H9 (cell line): ENCODE measurements at regions not wholly inside any gene's neighbourhood (a gene's known extent, or its start where the extent isn't known, plus 50 kb on each side); places are given as distances from the start of the nearest gene placed in this dataset.

Experiments used
- DNase-seq: peaks from one replicate; pipeline ENCODE4 v3.0.0-alpha.2; 2017
- H2AFZ ChIP-seq: one replicate; pipeline ENCODE4 v1.6.1; 2013; ENCODE audit warnings: mild to moderate bottlenecking, low read length, control low read depth, moderate library complexity
- H2AK5ac ChIP-seq: 2 replicates; pipeline ENCODE4 v1.6.1; 2013; ENCODE audit warnings: low read length, control low read depth, mixed read lengths; ENCODE audit not compliant: insufficient read length
- H2BK120ac ChIP-seq: one replicate; pipeline ENCODE4 v1.6.1; 2013; ENCODE audit warnings: low read depth, mild to moderate bottlenecking, low read length, control low read depth, inconsistent platforms; ENCODE audit not compliant: poor library complexity, severe bottlenecking
- H2BK12ac ChIP-seq: 2 replicates; pipeline ENCODE4 v1.6.1; 2013; ENCODE audit warnings: low read length, control low read depth, mixed read lengths, low read depth; ENCODE audit not compliant: insufficient read length
- H2BK15ac ChIP-seq: 2 replicates; pipeline ENCODE4 v1.6.1; 2013; ENCODE audit warnings: low read depth, low read length, control low read depth
- H2BK20ac ChIP-seq: one replicate; pipeline ENCODE4 v1.6.1; 2013; ENCODE audit warnings: low read depth, mild to moderate bottlenecking, low read length, control low read depth, inconsistent platforms; ENCODE audit not compliant: poor library complexity, severe bottlenecking
- H2BK5ac ChIP-seq: 2 replicates; pipeline ENCODE4 v1.6.1; 2013; ENCODE audit warnings: low read length, control low read depth, mixed read lengths; ENCODE audit not compliant: insufficient read length
- H3K14ac ChIP-seq: 2 replicates; pipeline ENCODE4 v1.6.1; 2013; ENCODE audit warnings: low read length, control low read depth; ENCODE audit not compliant: insufficient read depth
- H3K18ac ChIP-seq: 2 replicates; pipeline ENCODE4 v1.6.1; 2013; ENCODE audit warnings: low read depth, mild to moderate bottlenecking, mixed read lengths, low read length, control low read depth; ENCODE audit not compliant: insufficient read length
- H3K23ac ChIP-seq: 2 replicates; pipeline ENCODE4 v1.6.1; 2013; ENCODE audit warnings: low read length, control low read depth, mixed read lengths, low read depth; ENCODE audit not compliant: insufficient read length
- H3K23me2 ChIP-seq: 2 replicates; pipeline ENCODE4 v1.6.1; 2013; ENCODE audit warnings: low read depth, mild to moderate bottlenecking, mixed read lengths, low read length, control low read depth; ENCODE audit not compliant: insufficient read length, poor library complexity, severe bottlenecking
- H3K27ac ChIP-seq: 2 replicates; pipeline ENCODE4 v1.5.1; 2013; ENCODE audit warnings: low read length, control low read depth, mixed read lengths, low read depth; ENCODE audit not compliant: insufficient read length
- H3K27me3 ChIP-seq: 2 replicates; pipeline ENCODE4 v1.6.1; 2013; ENCODE audit warnings: low read length, control low read depth, inconsistent platforms; ENCODE audit not compliant: insufficient read depth
- H3K4ac ChIP-seq: 2 replicates; pipeline ENCODE4 v1.6.1; 2013; ENCODE audit warnings: low read depth, mild to moderate bottlenecking, control low read depth, inconsistent platforms, low read length, moderate library complexity
- H3K4me1 ChIP-seq: 2 replicates; pipeline ENCODE4 v1.6.1; 2013; ENCODE audit warnings: low read length, control low read depth, inconsistent platforms; ENCODE audit not compliant: insufficient read depth
- H3K4me2 ChIP-seq: 2 replicates; pipeline ENCODE4 v1.6.1; 2013; ENCODE audit warnings: low read length, control low read depth, mixed read lengths; ENCODE audit not compliant: insufficient read length, insufficient read depth
- H3K56ac ChIP-seq: 2 replicates; pipeline ENCODE4 v1.6.1; 2013; ENCODE audit warnings: low read depth, mild to moderate bottlenecking, mixed read lengths, low read length, control low read depth; ENCODE audit not compliant: insufficient read length
- H3K79me1 ChIP-seq: 2 replicates; pipeline ENCODE4 v1.6.1; 2013; ENCODE audit warnings: low read depth, mild to moderate bottlenecking, moderate library complexity, low read length, control low read depth, inconsistent platforms; ENCODE audit not compliant: insufficient read depth, poor library complexity, severe bottlenecking
- H3K79me2 ChIP-seq: 2 replicates; pipeline ENCODE4 v1.6.1; 2013; ENCODE audit warnings: low read length, control low read depth, inconsistent platforms; ENCODE audit not compliant: insufficient read depth
- H3K9ac ChIP-seq: 2 replicates; pipeline ENCODE4 v1.6.1; 2013; ENCODE audit warnings: low read length, control low read depth, mixed read lengths; ENCODE audit not compliant: insufficient read length; ENCODE audit errors: extremely low read depth
- H3K9me3 ChIP-seq: one replicate; pipeline ENCODE4 v1.6.1; 2013; ENCODE audit warnings: low read depth, low read length, inconsistent platforms; ENCODE audit not compliant: control insufficient read depth
- H3T11ph ChIP-seq: one replicate; pipeline ENCODE4 v1.6.1; 2013; ENCODE audit warnings: mild to moderate bottlenecking, low read length, control low read depth, inconsistent platforms
- H4K20me1 ChIP-seq: one replicate; pipeline ENCODE4 v1.6.1; 2013; ENCODE audit not compliant: control insufficient read depth, insufficient read length, insufficient read depth
- H4K5ac ChIP-seq: 2 replicates; pipeline ENCODE4 v1.6.1; 2013; ENCODE audit warnings: low read depth, mild to moderate bottlenecking, mixed read lengths, low read length, control low read depth; ENCODE audit not compliant: insufficient read length
- H4K8ac ChIP-seq: replicated peaks from 2 replicates; pipeline ENCODE4 v1.6.1; 2013; ENCODE audit warnings: low read length, control low read depth, mixed read lengths, low read depth; ENCODE audit not compliant: insufficient read length
- H4K91ac ChIP-seq: 2 replicates; pipeline ENCODE4 v1.6.1; 2013; ENCODE audit warnings: low read depth, mild to moderate bottlenecking, moderate library complexity, mixed read lengths, low read length, control low read depth; ENCODE audit not compliant: insufficient read length
- H3K27ac Mint-ChIP-seq, 3 experiments: 2 replicates in 2 of 3; 3 replicates in 1 of 3; pipeline ENCODE4 v1.8.0; 2020 to 2021; ENCODE audit warnings: mixed read lengths in 3 of 3, mild to moderate bottlenecking in 1 of 3, moderate library complexity in 1 of 3
- H3K27me3 Mint-ChIP-seq: 2 replicates; pipeline ENCODE4 v1.8.0; 2021; ENCODE audit warnings: low read depth, mild to moderate bottlenecking, moderate library complexity, mixed read lengths
- H3K36me3 Mint-ChIP-seq, 3 experiments: 2 replicates in 2 of 3; 3 replicates in 1 of 3; pipeline ENCODE4 v1.8.0; 2020 to 2021; ENCODE audit warnings: low read depth in 3 of 3, mixed read lengths in 3 of 3; ENCODE audit not compliant: insufficient read depth in 1 of 3
- H3K4me1 Mint-ChIP-seq, 2 experiments: 2 replicates each; pipeline ENCODE4 v1.8.0; 2020; ENCODE audit warnings: mixed read lengths in 2 of 2
- H3K4me3 Mint-ChIP-seq, 2 experiments: 2 replicates in 1 of 2; 3 replicates in 1 of 2; pipeline ENCODE4 v1.8.0; 2020 to 2021; ENCODE audit warnings: mild to moderate bottlenecking in 2 of 2, mixed read lengths in 2 of 2, moderate library complexity in 1 of 2
- H3K9me3 Mint-ChIP-seq, 2 experiments: 2 replicates in 1 of 2; 3 replicates in 1 of 2; pipeline ENCODE4 v1.8.0; 2020; ENCODE audit warnings: mild to moderate bottlenecking in 2 of 2, mixed read lengths in 2 of 2, moderate library complexity in 1 of 2
- WGBS: extraction: QIAGEN DNeasy Blood & Tissue Kit; methylation state at CpG from one replicate; pipeline ENCODE4 v1.1.7; 2013; ENCODE audit warnings: missing lambda C conversion rate, low lambda C conversion rate, mixed read lengths; ENCODE audit not compliant: insufficient read length; ENCODE audit errors: extremely low coverage; 5-methylcytosine and 5-hydroxymethylcytosine counted together
- TF ChIP-seq, protein P1 (sequence below): fragments of 200-600 bp; sonication (generic); conservative IDR thresholded peaks from 3 replicates; pipeline ENCODE4 v1.8.0; 2021; ENCODE audit warnings: antibody characterized with exemption, mild to moderate bottlenecking

DNA sequence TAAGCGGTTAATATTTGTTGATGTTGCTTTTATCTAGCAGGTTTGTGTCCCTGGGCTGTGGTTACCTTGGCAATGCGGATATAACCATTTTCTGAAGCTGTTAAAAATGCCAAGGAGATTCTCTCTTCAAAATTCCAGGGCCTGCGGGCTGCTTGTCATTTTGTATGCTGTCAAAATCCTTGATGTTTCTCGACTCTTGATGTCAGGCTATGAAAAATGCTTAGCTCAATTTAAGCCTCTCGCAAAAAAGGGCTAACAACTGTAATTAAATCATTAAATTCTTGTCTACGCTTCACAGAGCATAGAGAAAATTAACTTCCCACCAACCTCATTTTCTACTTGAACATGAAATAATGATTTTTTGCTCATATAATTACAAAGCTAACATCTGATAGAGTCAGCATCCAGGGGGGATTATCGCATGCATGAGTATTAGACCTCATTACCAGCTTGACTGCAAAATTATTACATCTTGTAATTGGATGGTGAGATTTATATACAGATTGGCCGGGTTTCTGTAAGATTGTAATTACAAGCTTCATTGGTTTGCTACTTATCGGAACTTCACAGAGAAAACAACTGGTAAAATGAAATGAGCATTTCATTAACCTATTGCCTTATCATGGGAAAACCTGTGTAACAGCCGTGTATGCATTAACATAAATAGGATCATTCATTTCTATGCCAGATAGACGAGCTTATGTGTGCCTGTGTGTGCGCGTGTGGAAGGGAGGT is 83.1 kb upstream of the IRX1 start:
- no peaks in the 10 kb centered on the region for H4K20me1 ChIP-seq
- peaks cover 5% of the 10 kb centered on the region for H3K9me3 ChIP-seq
- H3K79me1 ChIP-seq: no peaks in the 10 kb centered on the region
- peaks cover 14 to 17% of the 10 kb centered on the region in 2 experiments for H3K9me3 Mint-ChIP-seq
- no peak overlapping the region for H4K5ac ChIP-seq
- no peak overlapping the region for H3T11ph ChIP-seq
- no peak overlapping the region for H3K18ac ChIP-seq
- H2BK15ac ChIP-seq: no peak overlapping the region
- WGBS: no CpG with 5 or more reads among the region's 13 CpGs
- H4K8ac ChIP-seq: no peak overlapping the region
- no peaks in the 10 kb centered on the region for H3K79me2 ChIP-seq
- H4K91ac ChIP-seq: no peak overlapping the region
- no peak overlapping the region for H2BK20ac ChIP-seq
- H3K27ac ChIP-seq: no peak overlapping the region
- TF ChIP-seq, protein P1, sequence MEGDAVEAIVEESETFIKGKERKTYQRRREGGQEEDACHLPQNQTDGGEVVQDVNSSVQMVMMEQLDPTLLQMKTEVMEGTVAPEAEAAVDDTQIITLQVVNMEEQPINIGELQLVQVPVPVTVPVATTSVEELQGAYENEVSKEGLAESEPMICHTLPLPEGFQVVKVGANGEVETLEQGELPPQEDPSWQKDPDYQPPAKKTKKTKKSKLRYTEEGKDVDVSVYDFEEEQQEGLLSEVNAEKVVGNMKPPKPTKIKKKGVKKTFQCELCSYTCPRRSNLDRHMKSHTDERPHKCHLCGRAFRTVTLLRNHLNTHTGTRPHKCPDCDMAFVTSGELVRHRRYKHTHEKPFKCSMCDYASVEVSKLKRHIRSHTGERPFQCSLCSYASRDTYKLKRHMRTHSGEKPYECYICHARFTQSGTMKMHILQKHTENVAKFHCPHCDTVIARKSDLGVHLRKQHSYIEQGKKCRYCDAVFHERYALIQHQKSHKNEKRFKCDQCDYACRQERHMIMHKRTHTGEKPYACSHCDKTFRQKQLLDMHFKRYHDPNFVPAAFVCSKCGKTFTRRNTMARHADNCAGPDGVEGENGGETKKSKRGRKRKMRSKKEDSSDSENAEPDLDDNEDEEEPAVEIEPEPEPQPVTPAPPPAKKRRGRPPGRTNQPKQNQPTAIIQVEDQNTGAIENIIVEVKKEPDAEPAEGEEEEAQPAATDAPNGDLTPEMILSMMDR: no peak
- no peak overlapping the region for H2AFZ ChIP-seq
- H3K4me3 Mint-ChIP-seq: no peak overlapping the region
- H3K14ac ChIP-seq: no peak overlapping the region
- H3K27ac Mint-ChIP-seq: no peak overlapping the region
- DNase-seq: no peak
- no peak overlapping the region for H2BK120ac ChIP-seq
- H3K4me1 ChIP-seq: peaks cover 4% of the 10 kb centered on the region
- H2AK5ac ChIP-seq: no peak overlapping the region
- no peak overlapping the region for H2BK5ac ChIP-seq
- no peaks in the 10 kb centered on the region for H3K27me3 ChIP-seq
- H3K9ac ChIP-seq: no peak overlapping the region
- peaks cover 6 to 15% (median 12%) of the 10 kb centered on the region in 3 experiments for H3K36me3 Mint-ChIP-seq
- H3K4me1 Mint-ChIP-seq: peaks cover 46% of the 10 kb centered on the region in 2 experiments
- no peak overlapping the region for H2BK12ac ChIP-seq
- no peak overlapping the region for H3K56ac ChIP-seq
- H3K23me2 ChIP-seq: no peaks in the 10 kb centered on the region
- H3K4me2 ChIP-seq: no peak overlapping the region
- peaks cover 2% of the 10 kb centered on the region for H3K27me3 Mint-ChIP-seq
- H3K4ac ChIP-seq: no peak overlapping the region
- H3K23ac ChIP-seq: no peak overlapping the region
